NCI-H2081 treated with DMSO at 0.1 percent for 48 hours (cell line): ENCODE measurements at regions not wholly inside any gene's neighbourhood (a gene's known extent, or its start where the extent isn't known, plus 50 kb on each side); places are given as distances from the start of the nearest gene placed in this dataset.
"Not testable (repeated sequence)": the region's sequence is repeated elsewhere in the genome, so short reads cannot be mapped to it uniquely, and the experiment has no call there.

Experiments used
- DNase-seq: peaks from one replicate; lab custom pipeline; 2025; lab: John Stamatoyannopoulos, UW

GRCh38 chrX:9345957-9346356, 118.9 kb upstream of the TBL1X start:
- no peak for DNase-seq

GRCh38 chrX:9349572-9350494, 115.0 kb upstream of the TBL1X start:
- DNase-seq: no peak

GRCh38 chrX:9351126-9351525, 113.7 kb upstream of the TBL1X start:
- no peak for DNase-seq

- no peak for DNase-seq
These were observed 112.6 kb upstream of the TBL1X start for GRCh38 chrX:9352243-9352642.

GRCh38 chrX:9352694-9353411, 112.0 kb upstream of the TBL1X start:
- DNase-seq: no peak

GRCh38 chrX:9354918-9355317, 109.9 kb upstream of the TBL1X start:
- no peak for DNase-seq

- DNase-seq: no peak
These were observed 109.1 kb upstream of the TBL1X start for GRCh38 chrX:9355739-9356138.

- DNase-seq: no peak
These were observed 108.0 kb upstream of the TBL1X start for GRCh38 chrX:9356846-9357245.

- DNase-seq: no peak
These were observed 107.2 kb upstream of the TBL1X start for GRCh38 chrX:9357518-9358114.

- no peak for DNase-seq
These were observed 102.4 kb upstream of the TBL1X start for GRCh38 chrX:9362363-9362928.

- DNase-seq: no peak
These were observed 97.4 kb upstream of the TBL1X start for GRCh38 chrX:9367421-9367820.

- no peak for DNase-seq
These were observed 96.6 kb upstream of the TBL1X start for GRCh38 chrX:9368262-9368661.

- DNase-seq: no peak
These were observed 95.0 kb upstream of the TBL1X start for GRCh38 chrX:9369802-9370291.

GRCh38 chrX:9370893-9371292, 94.0 kb upstream of the TBL1X start:
- DNase-seq: no peak

GRCh38 chrX:9372866-9373265, 92.0 kb upstream of the TBL1X start:
- no peak for DNase-seq

- no peak for DNase-seq
These were observed 91.1 kb upstream of the TBL1X start for GRCh38 chrX:9373789-9374188.

GRCh38 chrX:9374555-9374954, 90.3 kb upstream of the TBL1X start:
- no peak for DNase-seq

- DNase-seq: no peak
These were observed 88.7 kb upstream of the TBL1X start for GRCh38 chrX:9376111-9376510.

GRCh38 chrX:9377216-9377615, 87.6 kb upstream of the TBL1X start:
- DNase-seq: not testable (repeated sequence)

GRCh38 chrX:9378980-9379696, 85.7 kb upstream of the TBL1X start:
- DNase-seq: no peak

GRCh38 chrX:9379697-9380551, 84.9 kb upstream of the TBL1X start:
- DNase-seq: no peak
